SK-N-MC (cell line): ENCODE measurements at regions not wholly inside any gene's neighbourhood (a gene's known extent, or its start where the extent isn't known, plus 50 kb on each side); places are given as distances from the start of the nearest gene placed in this dataset.

Experiments
- EZH2 ChIP-seq: fragments of 200-600 bp; sonication (generic); IDR thresholded peaks from one replicate; pipeline ENCODE4 v1.6.1; 2017; ENCODE audit warnings: antibody characterized with exemption
- POLR2AphosphoS5 ChIP-seq: IDR thresholded peaks from 2 replicates; pipeline ENCODE4 v1.6.1; 2012; ENCODE audit warnings: mild to moderate bottlenecking, low read depth, low read length, borderline replicate concordance

DNA sequence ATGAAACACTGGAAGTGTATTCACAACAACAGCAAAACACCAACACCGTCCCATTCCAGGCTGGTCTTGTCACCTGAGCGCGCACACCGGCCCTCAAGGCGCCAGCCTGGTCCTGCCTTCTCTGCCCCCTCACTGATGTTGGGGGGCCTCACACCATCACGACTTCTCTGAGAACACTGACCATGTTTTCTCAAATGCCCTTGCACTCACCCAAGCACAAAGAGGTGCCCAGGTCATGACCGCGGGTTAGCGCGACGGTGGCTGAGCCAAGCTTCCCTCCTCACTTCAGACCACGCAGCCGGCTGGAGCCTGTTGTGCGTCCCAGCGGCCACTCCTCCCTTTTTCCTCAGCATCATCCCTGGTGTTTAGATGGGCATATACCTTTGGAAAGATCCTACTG lies 101.3 kb upstream of the SALL3 start:
- TF ChIP-seq POLR2AphosphoS5 (no peak), EZH2 (no peak)
